ENCODE measurements at regions not wholly inside any gene's neighbourhood (a gene's known extent, or its start where the extent isn't known, plus 50 kb on each side); places are given as distances from the start of the nearest gene placed in this dataset.
"Not testable (repeated sequence)": the region's sequence is repeated elsewhere in the genome, so short reads cannot be mapped to it uniquely, and the experiment has no call there.

DNA sequence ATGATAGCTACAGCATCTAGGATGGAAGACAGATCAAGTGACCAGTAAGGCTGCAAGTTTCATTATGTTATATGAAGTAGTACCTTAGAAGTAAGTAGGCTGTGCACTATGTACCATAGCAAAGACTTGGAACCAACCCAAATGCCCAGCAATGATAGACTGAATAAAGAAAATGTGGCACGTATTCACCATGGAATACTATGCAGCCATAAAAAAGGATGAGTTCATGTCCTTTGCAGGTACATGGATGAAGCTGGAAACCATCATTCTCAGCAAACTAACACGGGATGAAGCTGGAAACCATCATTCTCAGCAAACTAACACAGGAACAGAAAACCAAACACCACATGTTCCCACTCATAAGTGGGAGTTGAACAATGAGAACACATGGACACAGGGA, 122.9 kb upstream of the DAP start:
- TF ChIP-seq, protein P1, sequence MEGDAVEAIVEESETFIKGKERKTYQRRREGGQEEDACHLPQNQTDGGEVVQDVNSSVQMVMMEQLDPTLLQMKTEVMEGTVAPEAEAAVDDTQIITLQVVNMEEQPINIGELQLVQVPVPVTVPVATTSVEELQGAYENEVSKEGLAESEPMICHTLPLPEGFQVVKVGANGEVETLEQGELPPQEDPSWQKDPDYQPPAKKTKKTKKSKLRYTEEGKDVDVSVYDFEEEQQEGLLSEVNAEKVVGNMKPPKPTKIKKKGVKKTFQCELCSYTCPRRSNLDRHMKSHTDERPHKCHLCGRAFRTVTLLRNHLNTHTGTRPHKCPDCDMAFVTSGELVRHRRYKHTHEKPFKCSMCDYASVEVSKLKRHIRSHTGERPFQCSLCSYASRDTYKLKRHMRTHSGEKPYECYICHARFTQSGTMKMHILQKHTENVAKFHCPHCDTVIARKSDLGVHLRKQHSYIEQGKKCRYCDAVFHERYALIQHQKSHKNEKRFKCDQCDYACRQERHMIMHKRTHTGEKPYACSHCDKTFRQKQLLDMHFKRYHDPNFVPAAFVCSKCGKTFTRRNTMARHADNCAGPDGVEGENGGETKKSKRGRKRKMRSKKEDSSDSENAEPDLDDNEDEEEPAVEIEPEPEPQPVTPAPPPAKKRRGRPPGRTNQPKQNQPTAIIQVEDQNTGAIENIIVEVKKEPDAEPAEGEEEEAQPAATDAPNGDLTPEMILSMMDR (IDR thresholded peaks at IDR 0.05), result not testable (repeated sequence)
- TF ChIP-seq POLR2A, POLR2AphosphoS5, EP300 (IDR thresholded peaks at IDR 0.05): not testable (repeated sequence)
